NOMO-1 treated with DMSO at 0.1 percent for 48 hours (cell line): ENCODE measurements at regions not wholly inside any gene's neighbourhood (a gene's known extent, or its start where the extent isn't known, plus 50 kb on each side); places are given as distances from the start of the nearest gene placed in this dataset.
"Not testable (repeated sequence)": the region's sequence is repeated elsewhere in the genome, so short reads cannot be mapped to it uniquely, and the experiment has no call there.

ENCODE experiments used
- DNase-seq: peaks from one replicate; lab custom pipeline; 2025; ENCODE audit not compliant: unreplicated experiment; lab: John Stamatoyannopoulos, UW

DNA sequence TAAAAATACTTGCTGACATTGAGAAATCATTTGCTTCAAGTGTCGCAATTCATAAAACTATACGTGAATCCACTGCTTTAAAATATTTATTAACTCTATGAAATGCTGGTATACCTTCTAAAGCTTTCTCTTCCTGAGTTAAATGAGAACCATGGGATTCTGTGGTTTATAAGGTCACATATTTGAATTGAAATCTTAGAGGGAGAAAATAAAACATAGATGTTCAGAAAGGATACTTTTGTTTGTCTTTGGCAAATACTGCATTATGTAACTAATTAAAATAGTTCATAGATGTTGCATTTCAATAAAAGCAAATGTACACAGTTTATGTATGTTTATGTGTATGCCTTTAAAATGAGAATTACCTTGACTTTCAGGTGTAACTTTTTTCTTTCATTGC, 250.1 kb downstream of the FAM170A start:
- no peak for DNase-seq

DNA sequence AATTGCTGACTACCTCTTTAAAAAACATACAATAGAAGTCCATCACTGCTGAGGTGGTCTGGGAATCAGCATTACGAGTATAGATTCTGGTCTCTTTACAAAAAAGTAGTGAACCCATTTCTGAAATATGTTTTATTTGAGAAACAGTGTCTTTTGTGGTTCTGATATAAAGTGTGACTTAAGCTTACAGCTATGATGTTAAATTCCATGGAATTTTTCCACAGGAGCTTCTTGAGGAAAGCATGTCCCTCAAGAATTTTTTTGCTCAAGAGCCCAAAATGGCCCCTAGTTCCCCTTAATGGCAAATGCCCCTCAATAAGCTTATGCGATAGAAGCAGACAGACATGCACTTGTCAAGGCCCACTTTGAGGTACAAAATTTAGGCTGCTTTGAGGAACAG, 265.7 kb downstream of the FAM170A start:
- DNase-seq: no peak

DNA sequence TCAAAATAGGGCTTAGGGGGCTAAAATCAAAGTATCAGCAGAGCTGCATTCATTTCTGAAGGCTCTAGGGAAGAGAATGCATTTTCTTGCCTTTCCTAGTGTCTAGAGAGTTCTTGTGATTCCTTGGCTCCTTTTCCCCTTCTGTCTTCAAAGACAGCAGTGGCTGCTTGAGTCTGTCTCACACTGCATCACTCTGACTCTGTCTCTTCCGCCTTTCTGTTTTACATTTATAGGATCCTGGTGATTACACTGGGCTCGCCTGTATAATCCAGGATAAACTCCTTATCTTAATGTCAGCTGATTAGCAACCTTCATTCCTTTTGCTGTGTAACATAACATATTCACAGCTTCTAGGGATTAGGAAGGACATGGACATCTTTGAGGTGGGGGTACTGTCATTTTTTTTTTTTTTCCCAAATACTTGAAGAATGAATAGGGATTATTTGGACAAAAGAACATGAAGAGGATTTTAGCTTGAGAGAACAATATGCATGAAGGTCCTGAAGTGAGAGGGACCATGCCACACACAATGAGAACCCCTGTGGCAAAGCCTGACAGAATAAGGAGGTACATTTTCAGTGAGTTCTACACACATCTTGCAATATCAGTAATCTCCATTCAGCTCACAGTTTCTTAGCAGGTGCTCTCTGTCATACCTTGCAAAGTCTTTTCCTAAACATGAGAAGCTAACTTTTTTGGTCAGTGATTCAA, 267.6 kb downstream of the FAM170A start:
- DNase-seq: no peak

GRCh38 chr5:119897537-119898370, 268.4 kb downstream of the FAM170A start:
- no peak for DNase-seq

- DNase-seq: no peak
These were observed 270.6 kb downstream of the FAM170A start for GRCh38 chr5:119899981-119900380.

GRCh38 chr5:119902593-119902992, 273.2 kb downstream of the FAM170A start:
- DNase-seq: no peak

- no peak for DNase-seq
These were observed 284.1 kb downstream of the FAM170A start for GRCh38 chr5:119913425-119913824.

GRCh38 chr5:119919279-119919678, 289.9 kb downstream of the FAM170A start:
- DNase-seq: no peak

GRCh38 chr5:119926301-119926700, 296.9 kb downstream of the FAM170A start:
- DNase-seq: no peak

GRCh38 chr5:119928974-119929373, 299.6 kb downstream of the FAM170A start:
- no peak for DNase-seq

- no peak for DNase-seq
These were observed 301.1 kb downstream of the FAM170A start for GRCh38 chr5:119930490-119930889.

- no peak for DNase-seq
These were observed 313.8 kb downstream of the FAM170A start for GRCh38 chr5:119943148-119943547.

GRCh38 chr5:119945691-119946090, 316.3 kb downstream of the FAM170A start:
- DNase-seq: no peak

- DNase-seq: no peak
These were observed 318.8 kb downstream of the FAM170A start for GRCh38 chr5:119948162-119948561.

- DNase-seq: no peak
These were observed 320.2 kb downstream of the FAM170A start for GRCh38 chr5:119949426-119949999.

- DNase-seq: no peak
These were observed 322.1 kb downstream of the FAM170A start for GRCh38 chr5:119951330-119951934.

- no peak for DNase-seq
These were observed 324.1 kb downstream of the FAM170A start for GRCh38 chr5:119953474-119953873.

DNA sequence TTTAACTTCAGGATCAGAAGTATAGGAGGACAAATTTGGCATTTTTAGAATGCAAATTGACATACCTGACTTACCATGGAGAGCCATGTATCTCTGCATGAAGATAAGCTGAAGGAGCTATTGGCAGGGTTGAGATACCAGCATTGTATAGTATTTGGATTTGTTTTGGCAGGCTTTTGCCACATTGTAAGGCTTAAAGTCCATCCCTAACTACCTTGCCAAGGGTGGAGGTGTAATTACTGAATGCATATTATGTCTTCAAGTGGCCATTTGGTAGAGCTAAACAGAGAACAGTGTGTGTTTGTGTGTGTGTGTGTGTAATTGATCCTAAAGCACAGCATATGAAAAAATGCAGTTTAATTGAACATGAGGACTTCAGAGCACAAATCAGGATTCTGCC, 324.7 kb downstream of the FAM170A start:
- no peak for DNase-seq

- no peak for DNase-seq
These were observed 332.6 kb downstream of the FAM170A start for GRCh38 chr5:119961993-119962392.

- DNase-seq: no peak
These were observed 336.7 kb downstream of the FAM170A start for GRCh38 chr5:119966028-119966427.

DNA sequence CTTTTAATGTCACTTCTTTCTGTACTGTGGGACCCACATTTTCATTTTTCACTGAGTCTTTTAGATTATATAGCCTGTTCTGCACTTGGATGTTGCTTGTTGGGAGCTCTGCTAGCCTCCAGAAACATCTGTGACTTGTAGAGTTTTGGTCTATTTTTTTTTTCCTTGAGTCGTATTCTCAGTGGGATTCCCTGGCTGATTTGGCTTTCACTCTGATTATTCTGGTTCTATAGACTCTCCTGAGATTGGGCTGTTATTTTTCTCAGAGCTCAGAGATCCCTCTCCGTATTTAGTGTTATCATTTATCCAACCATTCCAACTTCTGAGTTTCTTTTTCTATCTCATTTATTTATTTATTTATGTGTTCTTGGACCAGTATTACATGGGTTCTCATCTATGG, 339.3 kb downstream of the FAM170A start:
- no peak for DNase-seq

GRCh38 chr5:119987077-119987476, 357.7 kb downstream of the FAM170A start:
- not testable (repeated sequence) for DNase-seq
